Neuron (in vitro differentiated cells): ENCODE measurements at regions not wholly inside any gene's neighbourhood (a gene's known extent, or its start where the extent isn't known, plus 50 kb on each side); places are given as distances from the start of the nearest gene placed in this dataset.

Source experiments
- H2AFZ ChIP-seq: one replicate; pipeline ENCODE4 v1.6.1; 2013; ENCODE audit warnings: low read depth, mild to moderate bottlenecking, inconsistent platforms, low read length, moderate library complexity
- H3K27me3 ChIP-seq: one replicate; pipeline ENCODE4 v1.6.1; 2013; ENCODE audit warnings: low read length; ENCODE audit not compliant: insufficient read depth
- H3K36me3 ChIP-seq: one replicate; pipeline ENCODE4 v1.6.1; 2013; ENCODE audit warnings: low read length; ENCODE audit not compliant: insufficient read depth
- H3K4me1 ChIP-seq: one replicate; pipeline ENCODE4 v1.6.1; 2013; ENCODE audit warnings: low read length; ENCODE audit not compliant: insufficient read depth
- H3K4me3 ChIP-seq: 2 replicates; pipeline ENCODE4 v1.5.1; 2013; ENCODE audit warnings: mild to moderate bottlenecking, low read length, moderate library complexity
- H3K9me3 ChIP-seq: one replicate; pipeline ENCODE4 v1.6.1; 2013; ENCODE audit warnings: low read length

- Histone ChIP-seq H3K4me3 (no peak overlapping the region), H2AFZ (no peak overlapping the region), H3K4me1 (peaks cover 10% of the 10 kb centered on the region), H3K36me3 (no peaks in the 10 kb centered on the region), H3K27me3 (no peaks in the 10 kb centered on the region), H3K9me3 (no peaks in the 10 kb centered on the region)
Observed at GRCh38 chr12:91561301-91561957, 378.8 kb upstream of the DCN start.

GRCh38 chr12:91556909-91557308 lies 374.3 kb upstream of the DCN start:
- no peak overlapping the region for H2AFZ ChIP-seq
- H3K9me3 ChIP-seq: no peaks in the 10 kb centered on the region
- no peak overlapping the region for H3K4me3 ChIP-seq
- H3K4me1 ChIP-seq: no peaks in the 10 kb centered on the region
- no peaks in the 10 kb centered on the region for H3K27me3 ChIP-seq
- H3K36me3 ChIP-seq: no peaks in the 10 kb centered on the region

- Histone ChIP-seq H3K36me3 (no peaks in the 10 kb centered on the region), H3K27me3 (no peaks in the 10 kb centered on the region), H3K9me3 (no peaks in the 10 kb centered on the region), H3K4me3 (no peak overlapping the region), H2AFZ (no peak overlapping the region), H3K4me1 (no peaks in the 10 kb centered on the region)
Observed at GRCh38 chr12:91555436-91556415, 373.1 kb upstream of the DCN start.

- no peak overlapping the region for H2AFZ ChIP-seq
- no peak overlapping the region for H3K4me3 ChIP-seq
- H3K27me3 ChIP-seq: no peaks in the 10 kb centered on the region
- no peaks in the 10 kb centered on the region for H3K4me1 ChIP-seq
- no peaks in the 10 kb centered on the region for H3K36me3 ChIP-seq
- no peaks in the 10 kb centered on the region for H3K9me3 ChIP-seq
Observed at GRCh38 chr12:91551927-91552326, 369.3 kb upstream of the DCN start.

GRCh38 chr12:91551242-91551641 lies 368.6 kb upstream of the DCN start:
- no peaks in the 10 kb centered on the region for H3K36me3 ChIP-seq
- no peaks in the 10 kb centered on the region for H3K27me3 ChIP-seq
- H2AFZ ChIP-seq: no peak overlapping the region
- no peaks in the 10 kb centered on the region for H3K4me1 ChIP-seq
- no peak overlapping the region for H3K4me3 ChIP-seq
- no peaks in the 10 kb centered on the region for H3K9me3 ChIP-seq

- Histone ChIP-seq H3K4me1 (peaks cover 21% of the 10 kb centered on the region), H2AFZ (no peak overlapping the region), H3K36me3 (no peaks in the 10 kb centered on the region), H3K27me3 (no peaks in the 10 kb centered on the region), H3K9me3 (peaks cover 1% of the 10 kb centered on the region), H3K4me3 (no peak overlapping the region)
Observed at GRCh38 chr12:91542666-91543065, 360.0 kb upstream of the DCN start.

GRCh38 chr12:91542067-91542466 lies 359.4 kb upstream of the DCN start:
- peaks cover 21% of the 10 kb centered on the region for H3K4me1 ChIP-seq
- no peak overlapping the region for H2AFZ ChIP-seq
- H3K36me3 ChIP-seq: no peaks in the 10 kb centered on the region
- H3K9me3 ChIP-seq: peaks cover 1% of the 10 kb centered on the region
- H3K4me3 ChIP-seq: no peak overlapping the region
- no peaks in the 10 kb centered on the region for H3K27me3 ChIP-seq

- Histone ChIP-seq H3K4me3 (no peak overlapping the region), H3K36me3 (no peaks in the 10 kb centered on the region), H3K4me1 (peaks cover 21% of the 10 kb centered on the region), H3K27me3 (no peaks in the 10 kb centered on the region), H3K9me3 (no peaks in the 10 kb centered on the region), H2AFZ (no peak overlapping the region)
Observed at GRCh38 chr12:91538418-91538817, 355.8 kb upstream of the DCN start.

- no peaks in the 10 kb centered on the region for H3K36me3 ChIP-seq
- H3K9me3 ChIP-seq: no peaks in the 10 kb centered on the region
- no peaks in the 10 kb centered on the region for H3K27me3 ChIP-seq
- no peaks in the 10 kb centered on the region for H3K4me1 ChIP-seq
- H3K4me3 ChIP-seq: no peak overlapping the region
- no peak overlapping the region for H2AFZ ChIP-seq
Observed at GRCh38 chr12:91533366-91533765, 350.7 kb upstream of the DCN start.

GRCh38 chr12:91529829-91530228 lies 347.2 kb upstream of the DCN start:
- H2AFZ ChIP-seq: no peak overlapping the region
- no peak overlapping the region for H3K4me3 ChIP-seq
- H3K4me1 ChIP-seq: no peaks in the 10 kb centered on the region
- H3K27me3 ChIP-seq: no peaks in the 10 kb centered on the region
- no peaks in the 10 kb centered on the region for H3K9me3 ChIP-seq
- H3K36me3 ChIP-seq: no peaks in the 10 kb centered on the region

- H3K36me3 ChIP-seq: no peaks in the 10 kb centered on the region
- H3K27me3 ChIP-seq: no peaks in the 10 kb centered on the region
- H3K4me1 ChIP-seq: no peaks in the 10 kb centered on the region
- H3K4me3 ChIP-seq: no peak overlapping the region
- no peak overlapping the region for H2AFZ ChIP-seq
- H3K9me3 ChIP-seq: no peaks in the 10 kb centered on the region
Observed at GRCh38 chr12:91523831-91524230, 341.2 kb upstream of the DCN start.

GRCh38 chr12:91516695-91517047 lies 334.1 kb upstream of the DCN start:
- Histone ChIP-seq H3K4me1 (peaks cover 7% of the 10 kb centered on the region), H3K9me3 (no peaks in the 10 kb centered on the region), H3K27me3 (no peaks in the 10 kb centered on the region), H2AFZ (no peak overlapping the region), H3K36me3 (no peaks in the 10 kb centered on the region), H3K4me3 (no peak overlapping the region)

GRCh38 chr12:91515944-91516694 lies 333.5 kb upstream of the DCN start:
- Histone ChIP-seq H3K4me1 (peaks cover 7% of the 10 kb centered on the region), H3K4me3 (no peak overlapping the region), H3K27me3 (no peaks in the 10 kb centered on the region), H3K9me3 (no peaks in the 10 kb centered on the region), H3K36me3 (no peaks in the 10 kb centered on the region), H2AFZ (no peak overlapping the region)
